ENCODE measurements at regions not wholly inside any gene's neighbourhood (a gene's known extent, or its start where the extent isn't known, plus 50 kb on each side); places are given as distances from the start of the nearest gene placed in this dataset.
A peak's percentile ranks its signal among the peaks of the same experiment; 100 is the strongest.

DNA sequence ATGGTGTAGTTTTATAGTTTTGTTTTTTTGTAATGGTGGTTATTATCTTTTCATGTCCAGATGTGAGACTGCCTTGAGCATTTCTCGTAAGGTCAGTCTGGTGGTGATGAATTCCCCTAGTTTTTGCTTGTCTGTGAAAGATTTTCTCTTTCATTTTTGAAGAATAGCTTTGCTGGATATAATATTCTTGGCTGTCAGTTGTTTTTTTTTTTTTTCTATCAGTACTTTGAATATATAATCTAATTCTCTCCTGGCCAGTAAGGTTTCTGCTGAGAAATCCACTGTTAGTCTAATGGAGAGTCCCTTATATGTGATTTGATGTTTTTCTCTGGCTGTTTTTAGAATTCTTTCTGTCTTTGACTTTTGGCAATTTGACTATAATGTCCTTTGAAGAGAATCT, 106.9 kb downstream of the CARTPT start:
- H3K27ac Mint-ChIP-seq = no peak overlapping the region
- H3K27me3 Mint-ChIP-seq (ENCODE audit: low read depth, poor library complexity) = peaks cover 4% of the 10 kb centered on the region
- DNase-seq = no peak
- TF ChIP-seq, protein P1, sequence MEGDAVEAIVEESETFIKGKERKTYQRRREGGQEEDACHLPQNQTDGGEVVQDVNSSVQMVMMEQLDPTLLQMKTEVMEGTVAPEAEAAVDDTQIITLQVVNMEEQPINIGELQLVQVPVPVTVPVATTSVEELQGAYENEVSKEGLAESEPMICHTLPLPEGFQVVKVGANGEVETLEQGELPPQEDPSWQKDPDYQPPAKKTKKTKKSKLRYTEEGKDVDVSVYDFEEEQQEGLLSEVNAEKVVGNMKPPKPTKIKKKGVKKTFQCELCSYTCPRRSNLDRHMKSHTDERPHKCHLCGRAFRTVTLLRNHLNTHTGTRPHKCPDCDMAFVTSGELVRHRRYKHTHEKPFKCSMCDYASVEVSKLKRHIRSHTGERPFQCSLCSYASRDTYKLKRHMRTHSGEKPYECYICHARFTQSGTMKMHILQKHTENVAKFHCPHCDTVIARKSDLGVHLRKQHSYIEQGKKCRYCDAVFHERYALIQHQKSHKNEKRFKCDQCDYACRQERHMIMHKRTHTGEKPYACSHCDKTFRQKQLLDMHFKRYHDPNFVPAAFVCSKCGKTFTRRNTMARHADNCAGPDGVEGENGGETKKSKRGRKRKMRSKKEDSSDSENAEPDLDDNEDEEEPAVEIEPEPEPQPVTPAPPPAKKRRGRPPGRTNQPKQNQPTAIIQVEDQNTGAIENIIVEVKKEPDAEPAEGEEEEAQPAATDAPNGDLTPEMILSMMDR (IDR thresholded peaks at IDR 0.05) = no peak
- H3K4me3 Mint-ChIP-seq = no peak overlapping the region
- H3K9me3 Mint-ChIP-seq = peaks cover 66% of the 10 kb centered on the region
- H3K36me3 Mint-ChIP-seq (ENCODE audit: low read depth) = peaks cover 22% of the 10 kb centered on the region
- peaks cover 10% of the 10 kb centered on the region for H3K4me1 Mint-ChIP-seq

DNA sequence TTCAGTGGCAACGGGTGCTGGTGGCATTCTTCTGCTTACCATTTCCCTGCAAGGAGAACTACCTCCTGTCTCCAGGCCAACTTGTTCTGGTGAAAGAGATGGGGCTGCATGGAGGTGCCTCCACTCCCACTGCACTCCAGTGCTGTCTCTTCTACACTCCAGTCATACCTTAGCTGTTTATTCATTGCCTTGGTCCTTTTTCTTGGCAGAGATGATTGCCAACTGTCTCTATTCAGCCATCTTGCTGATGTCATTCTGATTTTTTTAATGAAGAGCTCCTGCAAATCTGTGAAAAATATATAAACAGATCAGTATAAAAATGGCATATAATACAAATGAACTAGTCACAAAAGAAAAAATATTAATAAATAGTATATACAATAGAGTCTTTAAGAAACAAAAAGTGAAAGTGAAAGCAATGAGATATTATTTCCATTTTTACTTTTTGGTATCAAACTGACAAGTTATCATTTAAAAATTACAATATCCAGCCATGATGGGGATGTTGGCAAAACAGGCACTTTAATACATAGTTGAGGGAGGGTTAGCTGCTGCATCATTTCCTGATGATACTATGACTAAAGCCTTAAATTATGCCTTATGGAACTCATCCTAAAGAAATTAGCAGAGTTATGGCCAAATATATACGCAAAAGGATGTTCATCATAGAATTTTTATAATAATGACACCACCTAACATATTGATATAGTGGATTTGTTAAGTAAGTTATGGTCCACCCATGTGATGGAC, 109.4 kb downstream of the CARTPT start:
- TF ChIP-seq, protein P1 (IDR thresholded peaks at IDR 0.05) = no peak
- H3K4me3 Mint-ChIP-seq = no peak overlapping the region
- no peak for DNase-seq
- H3K36me3 Mint-ChIP-seq (ENCODE audit: low read depth) = peaks cover 22% of the 10 kb centered on the region
- H3K9me3 Mint-ChIP-seq = peaks cover 51% of the 10 kb centered on the region
- H3K4me1 Mint-ChIP-seq = peaks cover 11% of the 10 kb centered on the region
- H3K27ac Mint-ChIP-seq = no peak overlapping the region
- H3K27me3 Mint-ChIP-seq (ENCODE audit: low read depth, poor library complexity) = peaks cover 4% of the 10 kb centered on the region

DNA sequence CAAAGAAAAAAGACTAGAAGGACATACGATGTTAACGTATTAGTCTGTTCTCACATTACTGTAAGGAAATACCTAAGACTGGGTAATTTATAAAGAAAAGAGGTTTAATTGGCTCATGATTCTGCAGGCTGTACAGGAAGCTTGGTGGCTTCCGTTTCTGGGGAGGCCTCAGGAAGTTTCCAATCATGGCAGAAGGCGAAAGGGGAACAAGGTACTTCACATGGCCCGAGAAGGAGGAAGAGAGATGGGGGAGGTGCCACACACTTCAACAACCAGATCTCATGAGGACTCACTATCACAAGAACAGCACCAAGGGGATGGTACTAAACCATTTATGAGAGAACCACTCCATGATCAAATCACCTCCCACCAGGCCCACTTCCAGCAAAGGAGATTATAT, 110.1 kb downstream of the CARTPT start:
- no peak overlapping the region for H3K4me3 Mint-ChIP-seq
- H3K27ac Mint-ChIP-seq = no peak overlapping the region
- H3K27me3 Mint-ChIP-seq (ENCODE audit: low read depth, poor library complexity) = peaks cover 4% of the 10 kb centered on the region
- no peak for DNase-seq
- H3K9me3 Mint-ChIP-seq = peaks cover 48% of the 10 kb centered on the region
- H3K36me3 Mint-ChIP-seq (ENCODE audit: low read depth) = peaks cover 19% of the 10 kb centered on the region
- TF ChIP-seq, protein P1 (IDR thresholded peaks at IDR 0.05) = no peak
- H3K4me1 Mint-ChIP-seq = peaks cover 11% of the 10 kb centered on the region

DNA sequence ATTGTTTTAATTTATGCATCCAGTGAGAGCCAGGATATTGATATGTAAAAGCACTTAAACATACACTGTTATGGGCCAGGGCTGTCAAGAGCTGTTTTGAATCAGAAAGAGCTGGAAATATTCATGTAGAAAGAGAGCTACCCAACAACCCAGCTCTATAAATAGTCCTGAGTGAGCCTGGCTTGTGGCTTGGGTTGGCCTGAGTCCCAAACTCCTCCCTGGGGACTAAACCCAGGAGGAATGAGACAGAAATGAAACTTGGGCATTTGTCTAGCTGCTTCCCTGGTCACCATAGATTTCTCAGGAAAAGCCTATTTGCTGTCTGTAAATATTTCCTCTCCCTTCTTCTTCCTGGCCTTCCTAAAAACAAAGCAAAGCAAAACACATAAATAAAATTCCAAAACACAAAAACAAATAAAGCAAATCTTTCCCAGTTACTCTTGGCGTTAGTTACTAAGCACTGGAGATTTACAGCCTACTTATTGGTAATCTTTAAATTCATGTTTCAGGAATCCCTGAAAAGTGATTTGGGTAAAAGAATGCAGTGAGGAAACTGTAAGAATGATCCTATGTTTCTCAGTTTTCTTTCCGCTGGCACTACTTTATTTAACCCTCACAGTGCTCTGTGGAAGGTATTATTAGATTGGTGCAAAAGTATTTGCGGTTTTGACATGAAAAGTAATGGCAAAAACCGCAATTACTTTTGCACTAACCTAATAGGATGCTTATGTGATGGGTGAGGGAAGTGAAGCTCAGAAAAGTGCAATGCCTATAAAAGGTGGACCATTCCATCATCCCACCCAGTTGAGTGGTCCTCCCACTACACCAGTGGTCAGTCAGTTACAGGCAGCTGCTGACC, 111.8 kb downstream of the CARTPT start:
- H3K9me3 Mint-ChIP-seq = peaks cover 33% of the 10 kb centered on the region
- peaks cover 12% of the 10 kb centered on the region for H3K36me3 Mint-ChIP-seq (ENCODE audit: low read depth)

DNA sequence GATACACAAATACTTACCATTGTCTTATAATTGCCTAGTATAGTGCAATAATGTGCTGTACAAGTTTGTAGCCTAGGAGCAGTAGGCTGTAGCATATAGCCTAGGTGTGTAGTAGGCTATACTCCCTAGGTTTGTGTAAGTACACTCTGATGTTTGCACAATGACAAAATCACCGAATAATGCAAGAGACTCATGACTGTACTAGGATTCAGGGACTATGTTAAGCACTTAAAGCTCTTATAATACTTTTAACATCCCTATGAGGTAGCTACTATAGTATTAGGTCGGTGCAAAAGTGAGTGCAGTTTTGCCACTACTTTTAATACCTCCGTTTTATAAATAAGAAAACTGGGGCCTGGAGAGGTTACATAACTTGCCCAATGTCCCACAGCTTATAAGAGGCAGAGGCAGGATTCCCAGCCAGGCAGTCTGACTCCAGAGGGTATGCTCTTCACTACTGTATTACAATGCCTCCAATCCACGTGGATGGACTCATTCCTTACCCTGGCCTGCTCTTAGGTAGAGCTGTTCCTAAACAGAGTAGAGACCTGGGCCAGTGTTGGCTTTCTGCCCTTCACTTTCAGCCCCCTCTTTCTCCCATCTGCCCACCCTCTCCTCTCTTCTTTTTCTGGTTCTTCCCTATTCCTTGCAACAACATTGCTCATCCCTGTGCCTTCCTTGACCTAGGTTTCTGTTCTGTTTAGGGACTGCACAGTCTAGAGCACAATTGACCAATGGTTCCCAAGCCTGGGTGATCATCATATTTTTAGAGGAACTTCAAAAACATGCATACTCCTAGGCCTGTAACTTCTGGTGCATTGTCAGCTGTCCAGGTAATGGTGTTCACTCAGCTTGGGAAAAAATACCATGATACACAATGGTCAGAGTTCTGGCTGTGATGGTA, 114.0 kb downstream of the CARTPT start:
- peaks cover 8% of the 10 kb centered on the region for H3K27me3 Mint-ChIP-seq (ENCODE audit: low read depth, poor library complexity)
- H3K36me3 Mint-ChIP-seq (ENCODE audit: low read depth) = no peaks in the 10 kb centered on the region
- DNase-seq = no peak
- no peak overlapping the region for H3K4me3 Mint-ChIP-seq
- no peak overlapping the region for H3K27ac Mint-ChIP-seq
- TF ChIP-seq, protein P1 (IDR thresholded peaks at IDR 0.05) = no peak
- peaks cover 15% of the 10 kb centered on the region for H3K9me3 Mint-ChIP-seq
- peaks cover 11% of the 10 kb centered on the region for H3K4me1 Mint-ChIP-seq

More for the DNA sequence above, 111.8 kb downstream of the CARTPT start:
- Mint-ChIP-seq H3K27me3 (ENCODE audit: low read depth, poor library complexity) (peaks cover 4% of the 10 kb centered on the region), H3K4me1 (peaks cover 11% of the 10 kb centered on the region), H3K4me3 (no peak overlapping the region), H3K27ac (peak overlapping the region; percentile 86)
- no peak for DNase-seq
- TF ChIP-seq, protein P1 (IDR thresholded peaks at IDR 0.05) = no peak

Data from nephron progenitor cell (in vitro differentiated cells).